ENCODE measurements at regions not wholly inside any gene's neighbourhood (a gene's known extent, or its start where the extent isn't known, plus 50 kb on each side); places are given as distances from the start of the nearest gene placed in this dataset.
"Not testable (repeated sequence)": the region's sequence is repeated elsewhere in the genome, so short reads cannot be mapped to it uniquely, and the experiment has no call there.

DNA sequence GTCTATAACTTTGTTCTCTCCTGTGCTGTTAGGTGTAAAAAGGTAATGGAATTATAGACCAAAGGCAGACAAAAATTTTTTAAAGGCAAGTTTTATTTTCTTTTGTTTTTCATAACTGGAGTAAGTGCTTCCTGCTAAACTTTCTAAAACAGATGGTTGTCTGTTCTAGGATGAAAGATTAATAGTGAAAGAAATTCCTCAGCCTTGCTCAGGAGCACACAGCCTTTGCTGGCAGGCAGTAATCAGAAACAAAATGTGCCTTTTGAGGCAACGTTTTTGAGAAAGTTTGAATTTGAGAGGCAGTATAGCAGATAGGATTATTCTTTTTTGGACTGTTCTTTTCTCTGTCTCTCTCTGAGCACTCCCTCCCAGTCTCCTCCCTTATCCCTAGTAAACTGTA lies 2749.5 kb downstream of the PCDH9 start:
- no peak overlapping the region for H3K27ac ChIP-seq
- H3K4me1 ChIP-seq (ENCODE audit: insufficient read depth) = no peaks in the 10 kb centered on the region
- no peak for DNase-seq
- no peaks in the 10 kb centered on the region for H3K36me3 ChIP-seq
- no peaks in the 10 kb centered on the region for H3K9me3 ChIP-seq
- TF ChIP-seq, protein P1, sequence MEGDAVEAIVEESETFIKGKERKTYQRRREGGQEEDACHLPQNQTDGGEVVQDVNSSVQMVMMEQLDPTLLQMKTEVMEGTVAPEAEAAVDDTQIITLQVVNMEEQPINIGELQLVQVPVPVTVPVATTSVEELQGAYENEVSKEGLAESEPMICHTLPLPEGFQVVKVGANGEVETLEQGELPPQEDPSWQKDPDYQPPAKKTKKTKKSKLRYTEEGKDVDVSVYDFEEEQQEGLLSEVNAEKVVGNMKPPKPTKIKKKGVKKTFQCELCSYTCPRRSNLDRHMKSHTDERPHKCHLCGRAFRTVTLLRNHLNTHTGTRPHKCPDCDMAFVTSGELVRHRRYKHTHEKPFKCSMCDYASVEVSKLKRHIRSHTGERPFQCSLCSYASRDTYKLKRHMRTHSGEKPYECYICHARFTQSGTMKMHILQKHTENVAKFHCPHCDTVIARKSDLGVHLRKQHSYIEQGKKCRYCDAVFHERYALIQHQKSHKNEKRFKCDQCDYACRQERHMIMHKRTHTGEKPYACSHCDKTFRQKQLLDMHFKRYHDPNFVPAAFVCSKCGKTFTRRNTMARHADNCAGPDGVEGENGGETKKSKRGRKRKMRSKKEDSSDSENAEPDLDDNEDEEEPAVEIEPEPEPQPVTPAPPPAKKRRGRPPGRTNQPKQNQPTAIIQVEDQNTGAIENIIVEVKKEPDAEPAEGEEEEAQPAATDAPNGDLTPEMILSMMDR (IDR thresholded peaks at IDR 0.05) = no peak
- no peak for TF ChIP-seq POLR2A (IDR thresholded peaks at IDR 0.05)
- TF ChIP-seq EP300 (IDR thresholded peaks at IDR 0.05) = no peak
- intact Hi-C loops (cut with DNase I) = no loop called here
- H3K27me3 ChIP-seq = no peaks in the 10 kb centered on the region
- WGBS, 3 donors = 0 to 3% (median 0%) methylated on average over 1 of the region's 1 CpG
- H3K4me3 ChIP-seq = no peak overlapping the region

DNA sequence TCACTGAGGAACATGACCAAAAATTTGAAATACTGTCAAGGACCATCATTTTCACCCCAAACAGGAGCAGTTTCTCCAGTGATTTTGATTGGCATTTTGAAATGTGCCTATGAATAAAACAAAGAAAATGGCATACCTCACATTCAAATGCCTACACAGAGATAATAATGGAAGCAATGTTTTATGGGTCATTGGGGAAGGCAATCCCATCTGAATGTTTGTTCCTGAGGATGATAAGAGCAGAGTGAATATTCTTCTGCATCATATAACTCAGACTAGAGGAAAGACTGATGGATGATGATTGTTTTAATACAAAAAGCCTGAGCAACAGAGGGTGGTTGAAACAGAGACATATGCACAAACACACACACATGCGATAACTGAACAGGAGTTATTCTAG lies 2749.9 kb downstream of the PCDH9 start:
- Histone ChIP-seq H3K27ac (no peak overlapping the region), H3K36me3 (no peaks in the 10 kb centered on the region), H3K27me3 (no peaks in the 10 kb centered on the region), H3K4me3 (no peak overlapping the region), H3K4me1 (ENCODE audit: insufficient read depth) (no peaks in the 10 kb centered on the region), H3K9me3 (no peaks in the 10 kb centered on the region)
- no peak for TF ChIP-seq EP300 (IDR thresholded peaks at IDR 0.05)
- no peak for TF ChIP-seq POLR2A (IDR thresholded peaks at IDR 0.05)
- TF ChIP-seq, protein P1 (IDR thresholded peaks at IDR 0.05) = no peak
- no peak for DNase-seq
- intact Hi-C loops (cut with DNase I) = no loop called here
- 52 to 60% (median 54%) methylated on average over 1 of the region's 1 CpG for WGBS, 3 donors

DNA sequence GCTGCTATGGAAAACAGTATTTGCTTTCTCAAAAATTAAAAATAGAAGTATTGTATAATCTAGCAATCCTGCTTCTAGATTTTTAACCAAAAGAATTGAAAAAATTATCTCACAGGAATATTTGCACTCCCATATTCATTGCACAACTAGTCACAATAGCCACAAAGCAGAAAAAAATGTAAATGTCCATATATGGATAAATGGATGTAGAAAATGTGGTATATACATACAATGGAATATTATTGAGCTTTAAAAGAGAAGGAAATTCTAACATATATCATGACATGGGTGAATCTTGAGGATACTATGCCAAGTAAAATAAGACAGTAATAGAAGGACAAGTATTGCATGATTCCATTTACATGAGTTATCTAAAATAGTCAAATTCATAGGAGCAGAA lies 2753.0 kb downstream of the PCDH9 start:
- Histone ChIP-seq H3K4me3 (no peak overlapping the region), H3K9me3 (no peaks in the 10 kb centered on the region), H3K27ac (no peak overlapping the region), H3K36me3 (no peaks in the 10 kb centered on the region), H3K27me3 (no peaks in the 10 kb centered on the region), H3K4me1 (ENCODE audit: insufficient read depth) (no peaks in the 10 kb centered on the region)
- no peak for DNase-seq
- TF ChIP-seq EP300 (IDR thresholded peaks at IDR 0.05) (no peak), POLR2A (IDR thresholded peaks at IDR 0.05) (no peak)
- TF ChIP-seq, protein P1 (IDR thresholded peaks at IDR 0.05) = no peak
- intact Hi-C loops (cut with DNase I) = no loop called here

DNA sequence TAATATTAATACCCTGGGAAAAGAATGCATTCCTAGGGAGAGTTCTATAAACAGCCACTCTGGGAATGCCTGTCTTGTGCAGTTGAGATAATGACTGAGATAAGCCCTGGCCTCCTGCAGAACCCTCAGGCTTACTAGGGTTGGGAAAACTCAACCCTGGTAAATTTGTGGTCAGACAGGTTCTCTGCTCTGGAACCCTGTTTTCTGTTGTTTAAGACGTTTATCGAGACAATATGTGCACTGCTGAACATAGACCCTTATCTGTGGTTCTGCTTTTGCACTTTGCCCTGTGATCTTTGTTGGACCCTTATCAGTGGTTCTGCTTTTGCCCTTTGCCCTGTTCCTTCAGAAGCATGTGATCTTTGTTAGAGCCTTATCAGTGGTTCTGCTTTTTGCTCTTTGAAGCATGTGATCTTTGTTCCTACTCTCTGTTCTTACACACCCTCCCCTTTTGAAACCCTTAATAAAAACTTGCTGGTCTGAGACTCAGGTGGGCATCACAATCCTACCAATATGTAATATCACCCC lies 2754.0 kb downstream of the PCDH9 start:
- DNase-seq; H3K9me3 ChIP-seq; H3K27ac ChIP-seq; H3K4me1 ChIP-seq (ENCODE audit: insufficient read depth); H3K27me3 ChIP-seq; intact Hi-C loops (cut with DNase I); H3K36me3 ChIP-seq; H3K4me3 ChIP-seq: not testable (repeated sequence)
- WGBS, 3 donors = 87 to 93% (median 93%) methylated on average over 2 of the region's 2 CpGs

DNA sequence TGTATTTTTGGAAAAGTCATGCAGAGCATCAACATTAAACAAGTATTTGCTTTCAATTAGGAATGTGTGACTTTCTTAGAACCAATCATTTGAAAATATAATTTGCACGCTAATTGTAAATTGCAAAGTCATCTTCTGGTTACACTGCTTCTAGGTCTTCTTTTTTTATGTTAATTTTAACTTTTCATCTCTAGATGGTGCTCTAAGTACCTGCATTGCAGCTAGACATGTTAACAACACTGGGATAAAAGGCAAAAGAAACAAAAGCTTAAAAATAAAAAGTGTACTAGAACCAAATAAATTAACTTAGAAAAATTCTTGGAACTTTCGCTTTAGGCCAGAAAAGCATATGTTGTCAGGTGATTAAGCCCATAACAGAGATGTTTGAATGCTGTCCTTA lies 2758.2 kb downstream of the PCDH9 start:
- Histone ChIP-seq H3K4me1 (ENCODE audit: insufficient read depth) (no peaks in the 10 kb centered on the region), H3K36me3 (no peaks in the 10 kb centered on the region), H3K4me3 (no peak overlapping the region), H3K27me3 (no peaks in the 10 kb centered on the region), H3K27ac (no peak overlapping the region), H3K9me3 (no peaks in the 10 kb centered on the region)
- WGBS, 3 donors = 9 to 24% (median 17%) methylated on average over 2 of the region's 2 CpGs
- intact Hi-C loops (cut with DNase I) = no loop called here
- no peak for DNase-seq
- TF ChIP-seq EP300 (IDR thresholded peaks at IDR 0.05) (no peak), POLR2A (IDR thresholded peaks at IDR 0.05) (no peak)
- TF ChIP-seq, protein P1 (IDR thresholded peaks at IDR 0.05) = no peak

Measured in ovary (tissue), 7 donors.